ENCODE measurements at regions not wholly inside any gene's neighbourhood (a gene's known extent, or its start where the extent isn't known, plus 50 kb on each side); places are given as distances from the start of the nearest gene placed in this dataset.

DNA sequence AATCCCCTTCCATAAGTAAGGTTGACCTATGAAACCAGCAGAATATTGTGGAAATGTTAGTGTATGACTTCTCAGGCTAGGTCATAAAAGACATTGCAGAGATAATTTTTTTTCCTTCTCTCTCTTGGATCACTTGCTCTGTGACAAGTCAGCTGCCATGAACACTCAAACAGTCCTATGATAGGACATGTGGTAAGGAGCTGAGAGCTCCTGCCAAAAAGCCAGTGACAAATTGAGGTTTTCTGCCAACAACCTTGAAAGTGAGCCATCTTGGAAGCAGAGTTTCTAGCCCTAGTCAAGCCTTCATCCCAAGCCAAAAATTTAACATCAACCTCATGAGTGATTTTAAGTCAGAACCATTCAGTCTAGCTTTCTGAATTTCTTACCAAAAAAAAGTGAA, 270.9 kb upstream of the NBEA start:
- no peak for DNase-seq (ENCODE audit: low read depth, low spot score)

DNA sequence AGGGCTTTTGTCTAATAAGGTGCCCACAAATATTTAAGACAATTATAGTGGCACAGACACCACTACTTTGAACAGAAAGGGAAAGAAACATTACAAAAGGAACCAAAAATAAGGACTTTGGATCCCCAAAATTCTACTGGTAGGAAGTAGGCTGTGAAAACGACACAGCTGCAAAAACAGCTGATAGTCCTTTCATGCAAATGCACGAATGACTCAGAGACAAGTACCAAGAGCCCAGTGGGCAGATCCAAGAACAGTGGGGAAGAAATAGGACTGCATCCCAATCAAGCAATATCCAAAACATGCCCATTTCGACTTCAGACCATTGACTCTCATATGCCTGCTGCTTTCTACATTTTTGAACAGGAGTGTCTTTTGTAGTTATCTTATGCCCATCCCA, 269.4 kb upstream of the NBEA start:
- DNase-seq (ENCODE audit: low read depth, low spot score), result no peak

DNA sequence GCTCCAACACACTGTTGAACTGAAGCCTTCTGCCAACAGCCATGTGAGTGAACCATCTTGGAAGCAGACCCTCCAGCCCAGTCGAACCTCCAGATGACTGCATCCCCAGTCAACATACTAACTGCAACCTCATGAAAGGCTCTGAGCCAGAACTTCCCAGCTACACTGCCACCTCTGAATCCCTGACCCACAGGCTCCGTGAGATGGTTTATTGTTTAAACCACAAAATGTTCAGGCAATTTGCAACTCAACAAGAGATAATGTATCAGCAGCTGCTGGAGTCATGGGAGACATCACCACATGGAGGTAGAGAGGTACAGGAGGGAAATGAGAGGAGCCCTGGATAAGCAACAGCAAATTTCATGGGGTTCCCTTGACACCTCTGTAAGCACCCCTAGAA, 266.4 kb upstream of the NBEA start:
- DNase-seq (ENCODE audit: low read depth, low spot score), result no peak

DNA sequence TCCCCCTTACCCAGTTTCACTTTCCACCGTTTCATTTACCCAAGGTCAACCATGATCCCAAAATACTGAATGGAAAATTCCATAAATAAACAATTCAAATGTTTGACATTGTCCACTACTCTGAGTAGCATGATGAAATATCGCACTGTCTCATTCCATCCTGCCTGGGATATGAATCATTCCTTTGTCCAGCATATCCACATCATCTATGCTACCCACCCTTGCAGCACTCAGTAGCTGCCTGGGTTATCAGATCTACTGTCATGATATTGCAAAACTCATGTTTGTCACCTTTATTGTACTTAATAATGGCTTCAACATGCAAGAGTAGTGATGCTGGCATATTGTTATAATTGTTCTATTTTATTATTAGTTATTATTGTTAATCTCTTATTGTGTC, 263.9 kb upstream of the NBEA start:
- no peak for DNase-seq (ENCODE audit: low read depth, low spot score)

DNA sequence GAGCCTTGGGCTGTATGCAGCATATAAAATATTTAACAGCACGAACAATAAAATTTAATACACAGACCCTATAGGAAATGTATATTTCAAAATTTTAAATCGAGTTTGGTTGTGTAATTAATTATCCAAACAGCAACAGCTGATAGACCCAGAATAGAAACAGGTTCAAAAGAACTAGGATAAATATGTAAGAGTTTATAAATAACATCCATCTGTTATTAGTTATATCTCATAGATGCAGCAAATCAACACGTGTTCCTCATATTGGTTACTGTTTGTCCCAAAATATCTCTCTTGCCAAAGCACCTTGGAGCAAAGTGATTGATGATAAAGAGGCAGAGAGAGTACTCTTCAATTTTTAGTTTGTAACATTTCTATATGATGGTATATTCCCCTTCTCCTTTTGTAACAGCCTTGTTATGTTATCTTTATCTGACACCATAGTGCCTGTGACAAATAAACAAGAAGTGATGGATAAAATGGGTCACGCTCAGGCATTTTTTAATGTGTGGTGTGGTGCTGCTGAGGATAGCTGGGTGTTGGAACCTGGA, 260.6 kb upstream of the NBEA start:
- no peak for DNase-seq (ENCODE audit: low read depth, low spot score)

DNA sequence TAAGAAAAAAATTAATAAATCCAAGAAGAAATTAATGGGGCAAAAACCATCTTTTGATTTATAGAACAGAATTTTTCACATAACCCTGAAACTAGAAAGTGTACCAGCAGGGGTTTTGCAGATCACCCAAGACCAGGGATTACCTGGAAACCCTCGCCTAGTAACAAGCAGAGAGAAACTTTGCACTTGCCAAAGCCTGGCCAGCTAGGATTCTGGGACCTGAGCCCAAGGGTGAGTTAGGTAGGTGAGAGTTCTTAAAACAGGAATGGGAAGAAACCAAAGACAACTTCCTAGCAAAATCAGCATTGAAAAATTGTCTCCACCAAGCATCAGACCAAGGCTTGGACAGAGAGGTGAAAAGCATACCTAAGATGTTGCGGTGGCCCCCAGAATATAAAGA, 247.0 kb upstream of the NBEA start:
- DNase-seq (ENCODE audit: low read depth, low spot score), result no peak

DNA sequence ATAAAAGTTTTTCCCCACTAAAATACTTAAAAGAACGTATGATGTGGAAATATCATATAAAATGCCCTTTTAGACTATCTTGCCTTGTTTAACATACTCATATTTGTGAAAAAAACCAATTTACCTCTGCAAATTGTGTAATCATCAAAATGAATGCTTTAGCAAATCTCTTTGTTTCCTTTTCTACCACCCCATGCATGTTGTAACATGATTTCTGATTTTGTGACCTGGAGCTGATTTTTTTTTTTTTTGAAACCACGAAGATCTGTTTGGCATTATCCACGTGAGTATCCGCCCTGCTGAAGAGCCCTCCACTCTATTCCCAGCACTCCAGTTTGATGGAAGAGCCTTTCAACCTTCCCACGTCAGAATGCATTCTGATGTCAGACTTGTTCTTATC, 245.8 kb upstream of the NBEA start:
- DNase-seq (ENCODE audit: low read depth, low spot score), result no peak

DNA sequence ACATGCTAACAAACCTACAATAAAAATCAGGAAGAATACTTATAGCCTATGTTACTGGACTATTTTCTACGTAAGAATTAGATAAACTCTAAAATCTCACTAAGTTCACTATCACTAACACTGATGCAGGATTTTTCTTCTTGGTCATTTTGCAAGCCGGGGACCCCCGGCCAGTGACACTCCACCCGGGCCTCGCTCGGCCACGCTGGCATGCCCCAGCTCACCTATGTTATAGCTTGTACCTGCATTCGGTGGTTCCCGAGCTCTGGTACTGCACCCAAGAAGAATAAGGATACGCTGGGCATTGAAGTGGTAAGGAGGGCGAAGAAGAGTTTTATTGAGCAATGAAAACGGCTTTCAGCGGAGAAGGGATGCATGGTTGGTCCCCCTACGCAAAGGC, 245.3 kb upstream of the NBEA start:
- no peak for DNase-seq (ENCODE audit: low read depth, low spot score)

DNA sequence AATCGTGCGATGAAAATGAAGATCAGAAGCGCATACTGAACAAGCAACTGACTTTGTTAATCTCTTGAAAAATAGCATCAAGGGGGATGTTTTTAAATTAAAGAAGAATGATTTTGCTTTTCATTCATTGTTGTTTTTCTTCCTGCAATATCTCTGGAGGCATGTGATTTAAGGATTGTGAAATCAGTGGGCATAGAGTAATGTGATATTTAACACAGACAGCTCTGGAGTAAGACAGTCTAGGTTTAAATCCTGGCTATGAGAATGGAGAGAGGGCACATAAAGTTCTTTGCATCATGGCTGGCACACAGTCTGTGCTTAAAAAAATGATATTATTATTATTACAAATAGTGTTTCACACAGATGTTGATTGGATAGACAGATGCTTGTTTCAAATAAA, 243.1 kb upstream of the NBEA start:
- no peak for DNase-seq (ENCODE audit: low read depth, low spot score)

DNA sequence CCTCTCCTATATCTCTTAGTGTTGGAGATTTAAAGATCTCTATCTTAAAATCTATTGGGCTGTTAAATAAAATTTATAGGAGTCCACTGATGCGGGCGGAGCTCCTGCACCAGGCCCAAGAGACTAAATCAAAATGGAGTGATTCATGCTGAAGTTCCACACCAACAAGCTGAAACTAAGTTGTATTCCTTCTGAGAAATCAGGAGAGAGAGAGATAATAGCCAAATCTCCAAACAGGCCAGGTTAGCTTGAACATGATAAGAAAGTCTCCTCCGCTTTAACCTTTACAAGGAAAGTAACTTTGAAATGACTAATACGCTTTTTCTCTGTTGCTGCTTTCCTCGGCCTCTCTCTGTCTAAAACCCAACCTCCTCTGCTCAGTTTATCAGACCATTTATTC, 241.9 kb upstream of the NBEA start:
- no peak for DNase-seq (ENCODE audit: low read depth, low spot score)

DNA sequence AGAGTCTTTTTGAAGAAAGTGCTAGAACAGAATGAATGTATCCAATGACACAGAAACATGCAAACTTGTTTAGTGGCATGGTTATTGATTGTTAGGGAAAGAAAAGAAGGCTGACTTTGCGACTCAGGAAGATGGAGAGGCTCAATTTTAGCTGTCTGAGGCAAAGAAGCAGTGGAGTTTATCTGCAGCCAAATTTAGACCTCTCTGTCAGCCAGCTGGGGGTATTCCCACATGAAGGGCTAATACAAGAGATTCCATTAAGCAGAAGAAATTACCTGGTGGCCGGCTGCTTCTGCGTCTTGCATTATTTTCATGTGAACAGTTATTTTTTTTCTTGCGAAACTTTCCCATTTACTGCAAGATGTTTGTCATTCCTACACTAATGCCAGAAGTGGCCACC, 240.2 kb upstream of the NBEA start:
- no peak for DNase-seq (ENCODE audit: low read depth, low spot score)

DNA sequence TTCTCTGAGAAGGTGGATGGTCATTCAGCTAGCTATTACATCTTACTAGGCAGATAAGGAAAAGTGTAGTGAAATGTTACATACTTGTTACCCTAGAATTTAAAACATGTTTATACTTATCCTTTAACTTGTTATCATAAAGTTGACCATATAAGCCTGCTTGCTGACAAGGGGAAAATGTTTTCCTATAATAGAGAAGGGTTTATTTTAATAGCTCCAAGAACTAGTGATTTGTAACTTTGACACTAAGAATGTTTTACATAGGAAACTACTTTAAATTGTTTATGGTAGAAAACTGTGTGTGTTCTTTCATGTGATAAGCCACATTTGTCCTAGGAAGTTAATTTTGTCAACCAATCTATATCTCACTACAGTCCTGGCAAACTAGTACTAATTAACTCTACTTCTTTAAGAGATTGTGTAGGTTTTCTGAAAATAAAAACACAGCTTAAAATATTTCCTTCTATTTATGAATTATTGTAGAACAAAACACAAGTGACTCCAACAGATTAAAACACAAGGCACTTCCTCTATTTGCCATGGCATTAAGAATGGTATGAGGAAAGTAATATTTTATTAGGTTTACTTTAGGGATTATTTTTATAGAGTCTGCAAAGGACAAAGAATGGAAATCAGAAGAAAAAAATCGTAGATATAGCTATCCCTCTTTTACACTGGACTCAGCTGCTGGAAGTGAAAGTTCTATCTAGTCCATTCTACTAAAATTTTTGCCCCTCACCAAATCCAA, 233.3 kb upstream of the NBEA start:
- DNase-seq (ENCODE audit: low read depth, low spot score), result no peak

DNA sequence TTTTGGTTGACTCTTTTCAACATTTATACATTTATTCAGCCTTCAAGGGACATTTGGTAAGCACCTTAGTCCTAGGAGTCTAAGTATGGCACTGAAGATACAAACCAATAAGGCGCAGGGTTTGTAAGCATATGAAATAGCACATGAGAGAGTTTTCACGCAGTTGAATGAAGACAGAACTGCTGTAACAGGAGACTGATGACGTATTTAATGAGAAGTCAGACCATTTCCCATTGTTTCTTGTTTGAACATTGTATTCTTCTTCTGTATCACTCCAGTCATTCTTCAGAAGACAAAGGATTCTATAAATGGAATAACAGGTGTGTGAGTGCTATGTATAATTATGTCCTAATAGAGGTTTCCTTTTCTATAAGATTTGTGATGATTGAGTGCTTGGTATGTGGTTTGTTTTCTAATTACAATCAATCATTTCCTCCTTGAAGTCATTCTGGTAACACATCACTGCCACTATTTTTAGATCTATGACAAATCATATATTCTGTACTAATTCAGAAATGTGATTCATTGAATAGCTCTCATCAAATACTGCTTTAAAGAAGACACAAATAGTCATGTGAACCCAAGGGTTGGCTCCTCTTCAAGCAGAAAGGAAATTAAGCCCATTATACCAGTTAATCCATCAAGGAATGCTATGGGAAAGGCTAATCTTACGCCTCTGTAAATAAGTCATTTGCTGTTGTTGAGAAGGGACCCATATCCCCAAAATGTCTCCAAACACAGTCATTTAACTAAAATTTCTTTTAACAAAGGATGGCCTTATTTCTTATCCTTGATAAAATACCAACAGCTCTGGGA, 222.8 kb upstream of the NBEA start:
- DNase-seq (ENCODE audit: low read depth, low spot score), result no peak

DNA sequence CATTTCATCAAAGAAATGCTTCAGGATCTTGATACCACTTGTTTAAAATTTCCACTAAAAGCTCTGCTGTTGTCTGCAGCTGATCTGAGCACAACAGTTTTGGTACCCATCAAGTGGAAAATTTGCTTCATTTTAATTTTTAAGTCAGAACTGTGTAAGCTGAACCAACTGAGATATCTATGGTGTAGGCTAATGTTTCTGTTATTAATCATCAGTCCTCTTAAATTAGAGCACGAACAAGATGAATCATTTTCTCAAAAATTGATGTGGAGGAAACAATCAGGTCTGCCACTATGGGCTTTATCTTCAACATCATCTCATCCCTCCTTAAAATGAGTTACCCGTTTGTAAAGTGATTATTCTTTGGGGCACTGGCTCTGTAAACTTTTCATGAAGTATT, 221.5 kb upstream of the NBEA start:
- DNase-seq (ENCODE audit: low read depth, low spot score), result no peak

DNA sequence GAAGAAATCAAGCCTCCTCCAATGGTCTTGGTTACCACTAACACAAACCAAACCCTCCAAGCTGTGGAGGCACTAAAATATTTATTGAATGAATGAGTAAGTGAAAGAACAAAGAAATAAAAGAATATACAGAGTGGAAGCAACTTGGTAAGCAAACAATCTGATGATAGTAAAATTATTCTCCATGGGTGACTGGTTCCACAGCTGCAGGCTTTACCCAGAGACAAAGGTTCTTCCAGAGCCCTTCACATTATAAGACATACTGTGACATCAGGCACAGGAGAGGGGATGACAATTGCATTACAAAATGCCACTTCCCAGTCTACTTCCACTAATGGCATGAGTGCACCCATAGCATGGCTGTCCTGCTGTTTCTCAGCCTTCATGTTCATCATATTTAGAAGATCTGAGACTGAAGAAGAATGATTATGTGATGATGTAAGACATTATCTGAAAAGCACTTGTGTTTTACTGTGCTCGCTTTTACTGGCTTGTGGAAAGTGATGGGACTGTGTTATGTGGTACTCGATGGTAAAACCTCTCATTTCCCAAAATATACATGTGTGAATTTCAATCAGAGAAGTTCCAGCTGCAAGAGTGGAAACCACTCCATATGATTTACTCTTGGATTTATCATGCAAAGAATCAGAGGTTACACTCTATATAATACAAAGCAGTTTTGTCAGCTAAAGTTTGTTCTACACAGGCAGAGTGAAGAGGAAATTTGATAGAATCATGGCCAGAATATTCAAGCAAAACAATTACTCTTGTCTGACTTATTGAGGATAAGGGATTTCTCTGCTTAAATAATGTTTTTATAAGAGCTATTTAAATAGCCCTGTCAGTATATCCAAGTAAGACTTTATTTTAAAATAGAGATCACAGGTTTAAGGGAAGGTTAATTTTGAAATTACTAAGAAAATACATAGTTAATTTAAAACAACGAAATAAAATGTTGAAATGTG, 220.2 kb upstream of the NBEA start:
- no peak for DNase-seq (ENCODE audit: low read depth, low spot score)

DNA sequence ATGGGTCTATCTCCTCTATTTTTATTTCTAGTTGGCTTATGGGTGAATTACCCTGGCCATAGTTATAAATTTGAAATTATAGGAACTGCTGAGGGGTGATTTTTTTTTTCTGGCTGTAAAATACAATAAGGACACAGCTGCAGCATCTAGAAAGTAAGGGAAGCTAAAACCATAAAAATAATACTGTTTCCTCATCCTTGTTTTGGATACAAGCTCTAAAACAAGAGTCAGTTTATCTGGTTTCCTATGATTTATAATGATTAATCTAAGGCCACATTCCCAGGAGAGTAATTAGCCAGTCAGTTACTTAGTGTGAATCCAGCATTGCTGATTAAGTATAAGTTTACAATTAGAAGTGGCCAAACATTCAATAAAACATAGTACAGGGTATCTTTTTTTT, 219.1 kb upstream of the NBEA start:
- no peak for DNase-seq (ENCODE audit: low read depth, low spot score)

DNA sequence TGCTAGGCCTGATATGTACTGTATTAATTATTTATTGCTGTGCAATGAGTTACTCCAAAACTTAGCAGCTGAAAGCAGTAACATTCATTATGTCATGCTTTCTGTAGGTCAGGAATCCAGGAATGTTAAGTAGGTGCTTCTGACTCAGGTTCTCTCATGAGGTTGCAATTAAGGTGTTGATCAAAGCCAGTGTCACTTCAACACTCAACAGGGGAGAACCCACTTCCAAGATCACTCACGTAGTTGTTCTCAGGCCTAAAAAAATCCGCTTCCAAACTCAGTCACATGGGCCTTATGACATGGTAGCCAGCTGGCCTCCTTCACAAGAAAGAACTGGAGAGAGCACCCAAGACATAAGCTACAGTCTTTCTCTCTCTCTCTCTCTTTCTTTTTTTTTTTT, 211.1 kb upstream of the NBEA start:
- no peak for DNase-seq (ENCODE audit: low read depth, low spot score)

DNA sequence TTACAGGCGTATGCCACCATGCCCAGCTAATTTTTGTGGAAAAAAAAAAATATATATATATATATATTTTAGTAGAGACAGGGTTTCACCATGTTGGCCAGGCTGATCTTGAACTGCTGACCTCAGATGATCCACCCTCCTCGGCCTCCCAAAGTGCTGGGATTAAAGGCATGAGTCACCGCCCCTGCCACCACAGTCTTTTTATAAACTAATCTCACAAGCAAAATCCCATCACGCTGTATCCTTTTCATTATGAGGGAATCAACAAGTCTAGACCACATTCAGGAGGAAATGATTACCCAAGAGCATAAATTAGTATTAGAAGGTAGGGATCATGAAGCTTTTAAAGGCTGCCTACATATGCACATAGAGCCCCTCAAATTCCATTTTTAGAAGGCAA, 210.6 kb upstream of the NBEA start:
- no peak for DNase-seq (ENCODE audit: low read depth, low spot score)

DNA sequence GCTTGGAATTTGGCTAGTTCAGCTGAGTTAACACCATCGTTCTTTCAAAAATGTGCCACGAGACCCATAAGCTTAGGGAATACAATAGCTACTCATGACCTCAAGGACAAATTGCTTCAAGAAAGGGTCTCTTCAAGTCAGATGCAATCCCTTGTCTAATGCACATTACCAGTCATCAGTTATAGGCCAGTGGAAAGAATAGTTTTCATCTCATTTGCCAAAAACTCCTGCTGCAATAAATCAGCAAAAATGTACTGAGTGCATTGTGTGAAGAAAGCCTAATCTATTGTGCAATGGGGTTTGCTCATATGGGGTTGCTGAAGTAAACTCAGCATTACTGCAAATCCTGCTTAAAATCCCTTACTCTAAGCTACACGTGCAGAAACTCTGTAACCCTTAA, 208.3 kb upstream of the NBEA start:
- no peak for DNase-seq (ENCODE audit: low read depth, low spot score)

DNA sequence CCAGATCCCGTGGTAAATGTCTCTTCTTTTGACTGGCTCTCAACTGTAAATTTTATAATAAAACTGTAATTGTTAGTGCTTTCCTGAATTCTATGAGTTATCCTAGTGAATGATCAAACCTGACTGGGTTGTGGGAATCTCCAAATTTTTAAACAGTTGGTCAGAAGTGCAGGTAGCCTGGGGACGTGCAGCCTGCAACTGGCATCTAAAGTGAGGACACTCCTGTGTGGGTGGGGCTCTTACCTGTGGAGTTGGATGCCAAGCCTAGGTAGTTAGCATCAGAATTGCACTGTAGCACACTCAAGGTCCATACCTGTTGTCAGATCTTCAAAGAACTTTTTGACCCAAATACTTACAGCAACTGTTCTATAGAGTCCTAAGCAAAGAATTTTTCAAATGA, 207.1 kb upstream of the NBEA start:
- DNase-seq (ENCODE audit: low read depth, low spot score), result no peak

DNA sequence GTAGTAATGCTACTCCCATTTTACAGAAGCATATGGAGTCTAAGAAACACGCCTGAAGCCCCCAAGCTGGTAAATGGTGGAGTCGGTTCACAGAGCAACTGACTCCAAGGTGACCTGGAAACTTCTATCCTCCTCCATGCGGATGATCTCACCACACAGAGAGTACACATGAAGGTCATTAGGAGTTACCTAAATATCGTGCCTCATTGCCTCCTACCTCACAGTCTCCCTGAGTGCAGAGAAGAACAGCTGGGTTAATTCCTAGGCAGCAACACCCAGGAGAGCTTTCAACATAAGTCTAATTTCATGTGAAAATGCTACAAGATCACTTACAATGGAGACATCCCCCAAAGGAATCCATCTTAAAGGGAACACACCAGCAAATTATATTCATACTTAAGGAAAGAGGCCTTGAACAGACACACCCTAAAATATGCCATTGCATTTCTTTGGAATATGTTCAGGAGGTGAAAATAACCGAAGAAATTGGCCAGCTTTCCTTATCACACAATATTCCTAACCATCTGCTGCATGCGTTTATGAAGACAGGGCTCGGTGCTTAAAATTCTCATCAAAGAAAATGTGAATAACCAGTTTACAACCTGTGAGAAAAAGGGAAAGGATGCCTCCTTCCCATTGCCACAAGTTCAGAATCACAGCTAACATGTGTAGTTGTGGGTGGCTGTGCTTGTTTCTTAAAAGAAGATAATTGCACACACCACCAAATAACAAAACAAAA, 203.6 kb upstream of the NBEA start:
- DNase-seq (ENCODE audit: low read depth, low spot score), result no peak

Measured in ELF-1 (cell line).